Fibroblast of mammary gland (primary cell): ENCODE measurements at regions not wholly inside any gene's neighbourhood (a gene's known extent, or its start where the extent isn't known, plus 50 kb on each side); places are given as distances from the start of the nearest gene placed in this dataset.
"Not testable (repeated sequence)": the region's sequence is repeated elsewhere in the genome, so short reads cannot be mapped to it uniquely, and the experiment has no call there.

Source experiments
- DNase-seq: peaks from one replicate; pipeline ENCODE4 v3.0.0-alpha.2; 2010; ENCODE audit warnings: low read depth
- H3K4me3 ChIP-seq: 2 replicates; pipeline ENCODE4 v1.5.1; 2011; ENCODE audit warnings: low read depth, mild to moderate bottlenecking, low read length, moderate library complexity; ENCODE audit not compliant: control insufficient read depth
- TF ChIP-seq, protein P1 (sequence below): conservative IDR thresholded peaks from 2 replicates; pipeline ENCODE4 v1.5.1; 2011; ENCODE audit warnings: low read depth, low read length, inconsistent platforms; ENCODE audit not compliant: control insufficient read depth, insufficient read depth

GRCh38 chr16:5158494-5158893 is 60.9 kb upstream of the EEF2KMT start:
- DNase-seq: no peak
- TF ChIP-seq, protein P1, sequence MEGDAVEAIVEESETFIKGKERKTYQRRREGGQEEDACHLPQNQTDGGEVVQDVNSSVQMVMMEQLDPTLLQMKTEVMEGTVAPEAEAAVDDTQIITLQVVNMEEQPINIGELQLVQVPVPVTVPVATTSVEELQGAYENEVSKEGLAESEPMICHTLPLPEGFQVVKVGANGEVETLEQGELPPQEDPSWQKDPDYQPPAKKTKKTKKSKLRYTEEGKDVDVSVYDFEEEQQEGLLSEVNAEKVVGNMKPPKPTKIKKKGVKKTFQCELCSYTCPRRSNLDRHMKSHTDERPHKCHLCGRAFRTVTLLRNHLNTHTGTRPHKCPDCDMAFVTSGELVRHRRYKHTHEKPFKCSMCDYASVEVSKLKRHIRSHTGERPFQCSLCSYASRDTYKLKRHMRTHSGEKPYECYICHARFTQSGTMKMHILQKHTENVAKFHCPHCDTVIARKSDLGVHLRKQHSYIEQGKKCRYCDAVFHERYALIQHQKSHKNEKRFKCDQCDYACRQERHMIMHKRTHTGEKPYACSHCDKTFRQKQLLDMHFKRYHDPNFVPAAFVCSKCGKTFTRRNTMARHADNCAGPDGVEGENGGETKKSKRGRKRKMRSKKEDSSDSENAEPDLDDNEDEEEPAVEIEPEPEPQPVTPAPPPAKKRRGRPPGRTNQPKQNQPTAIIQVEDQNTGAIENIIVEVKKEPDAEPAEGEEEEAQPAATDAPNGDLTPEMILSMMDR: no peak
- no peak overlapping the region for H3K4me3 ChIP-seq

- DNase-seq, H3K4me3 ChIP-seq: not testable (repeated sequence)
These were observed 58.9 kb upstream of the EEF2KMT start for GRCh38 chr16:5156486-5156885.

DNA sequence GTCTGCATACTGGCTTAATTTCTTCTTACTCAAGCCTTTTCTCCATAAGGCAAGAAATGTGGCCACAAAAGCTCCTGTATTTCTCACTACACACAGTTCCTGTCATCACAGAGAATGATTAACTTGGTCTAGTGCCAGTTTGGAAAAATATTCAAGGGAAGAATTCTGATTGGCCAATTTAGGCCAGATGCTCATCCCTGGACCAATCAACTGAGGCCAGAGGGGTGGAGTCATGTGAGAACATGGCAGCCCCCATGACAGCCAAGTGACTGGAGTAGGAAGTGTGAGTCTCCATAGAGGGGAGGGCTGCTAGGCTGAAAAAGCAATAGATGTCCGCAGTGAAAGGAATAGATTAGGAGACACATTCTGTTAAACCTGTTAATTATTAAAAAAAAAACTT is 56.4 kb upstream of the EEF2KMT start:
- not testable (repeated sequence) for DNase-seq, H3K4me3 ChIP-seq

GRCh38 chr16:5151409-5151808 is 53.8 kb upstream of the EEF2KMT start:
- DNase-seq, H3K4me3 ChIP-seq: not testable (repeated sequence)
